ENCODE measurements at regions not wholly inside any gene's neighbourhood (a gene's known extent, or its start where the extent isn't known, plus 50 kb on each side); places are given as distances from the start of the nearest gene placed in this dataset.
A peak's percentile ranks its signal among the peaks of the same experiment; 100 is the strongest.
"Not testable (repeated sequence)": the region's sequence is repeated elsewhere in the genome, so short reads cannot be mapped to it uniquely, and the experiment has no call there.

DNA sequence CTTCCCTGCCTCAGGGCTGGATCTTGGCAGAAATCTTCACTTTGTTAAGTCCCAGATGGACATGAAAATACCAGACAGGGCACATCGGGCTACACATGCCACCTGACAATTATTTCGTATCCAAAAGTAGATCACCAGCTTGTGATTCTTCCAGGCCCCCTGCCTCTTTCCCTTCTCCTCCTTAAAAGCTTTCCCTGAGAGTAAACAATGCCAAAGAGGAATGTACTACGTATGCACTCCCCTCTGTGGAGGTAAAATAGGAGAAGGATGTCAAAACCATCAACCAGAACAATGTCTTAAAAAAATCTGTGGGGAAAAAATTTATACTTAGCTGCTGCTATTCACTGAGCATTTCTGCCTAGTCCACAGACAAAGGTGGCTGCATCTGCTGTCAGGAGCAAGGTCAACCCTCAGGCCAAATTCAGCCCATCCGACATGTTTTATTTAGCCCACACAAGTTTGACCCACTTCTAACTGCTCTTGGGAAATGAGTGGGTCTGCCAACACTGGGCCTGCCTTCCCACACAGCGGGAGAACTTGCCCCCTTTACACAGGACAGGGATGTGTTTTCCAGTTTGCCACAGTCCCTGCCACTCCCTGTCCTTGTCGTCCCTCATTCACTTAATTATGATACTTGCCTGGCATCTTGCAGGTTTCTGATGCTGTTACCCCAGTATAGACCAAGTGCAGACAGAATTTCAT is 165.8 kb upstream of the NBPF9 start:
- DNase-seq (ENCODE audit: low read depth); H3K4me3 ChIP-seq (ENCODE audit: low read depth, low read length): not testable (repeated sequence)

DNA sequence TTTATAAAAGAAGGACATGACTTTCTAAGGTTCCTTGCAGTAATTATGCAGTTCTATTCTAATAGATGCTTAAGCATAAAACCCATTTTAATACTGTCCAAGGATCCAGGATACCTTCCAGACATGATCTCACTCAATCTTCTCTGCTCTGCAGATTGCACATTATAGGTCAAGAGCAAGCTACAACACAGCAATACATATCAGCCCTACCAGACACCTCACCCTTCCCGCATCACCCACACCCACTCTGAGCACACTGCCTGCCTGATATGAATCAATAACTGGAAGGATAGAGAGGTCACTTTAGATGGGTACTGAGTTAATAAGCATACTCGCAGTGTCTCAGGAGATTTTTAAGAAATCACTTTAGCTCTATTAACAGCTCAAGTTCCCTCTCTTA is 166.5 kb upstream of the NBPF9 start:
- DNase-seq (ENCODE audit: low read depth) = not testable (repeated sequence)

DNA sequence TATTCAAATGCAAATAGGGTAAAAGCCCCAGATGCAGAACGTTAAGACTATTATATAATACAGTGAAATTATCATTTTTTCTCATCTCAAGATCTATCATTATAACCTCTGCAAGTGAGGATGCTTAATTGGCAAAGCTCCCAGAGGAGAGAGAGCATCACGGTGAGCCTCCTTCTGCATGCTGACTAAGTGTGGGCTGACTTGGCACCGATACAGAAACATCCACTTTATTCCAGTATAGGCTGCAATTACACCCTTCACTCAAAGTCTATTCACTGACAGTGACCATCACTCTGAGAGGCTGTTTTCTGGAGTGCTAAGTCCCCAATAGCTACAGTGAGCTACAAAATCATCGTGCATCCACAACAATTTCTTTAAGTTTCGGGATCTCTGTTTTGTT is 171.1 kb upstream of the NBPF9 start:
- H3K4me3 ChIP-seq (ENCODE audit: low read depth, low read length); DNase-seq (ENCODE audit: low read depth): not testable (repeated sequence)

More for the DNA sequence above, 166.5 kb upstream of the NBPF9 start:
- not testable (repeated sequence) for H3K4me3 ChIP-seq (ENCODE audit: low read depth, low read length)

GRCh38 chr1:149275802-149276201 is 172.5 kb upstream of the NBPF9 start:
- not testable (repeated sequence) for DNase-seq (ENCODE audit: low read depth); H3K4me3 ChIP-seq (ENCODE audit: low read depth, low read length)

- not testable (repeated sequence) for H3K4me3 ChIP-seq (ENCODE audit: low read depth, low read length); DNase-seq (ENCODE audit: low read depth)
Measured at GRCh38 chr1:149276496-149276895, 173.1 kb upstream of the NBPF9 start.

DNA sequence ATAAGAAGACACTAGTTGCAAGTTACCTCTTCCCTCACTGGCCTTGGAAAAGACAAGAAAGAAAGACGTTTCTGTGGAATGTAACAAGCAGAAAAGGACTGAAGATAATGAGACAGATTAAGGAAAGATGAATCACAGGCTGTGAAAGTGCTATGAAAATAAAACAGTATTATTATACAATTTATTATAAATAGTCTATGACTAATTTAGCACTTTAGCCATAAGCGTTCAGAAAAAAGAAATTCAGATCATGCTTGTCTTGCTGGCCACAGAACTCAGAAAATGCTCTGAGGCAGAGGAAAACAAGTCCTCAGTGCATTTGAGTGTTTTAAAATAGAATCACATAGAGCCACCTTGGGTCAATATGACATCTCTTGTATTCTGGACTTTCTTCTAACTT is 174.8 kb upstream of the NBPF9 start:
- DNase-seq (ENCODE audit: low read depth) = not testable (repeated sequence)

GRCh38 chr1:149279015-149279414 is 175.7 kb upstream of the NBPF9 start:
- DNase-seq (ENCODE audit: low read depth); H3K4me3 ChIP-seq (ENCODE audit: low read depth, low read length): not testable (repeated sequence)

More for the DNA sequence above, 174.8 kb upstream of the NBPF9 start:
- H3K4me3 ChIP-seq (ENCODE audit: low read depth, low read length) = not testable (repeated sequence)

GRCh38 chr1:149279512-149279911 is 176.2 kb upstream of the NBPF9 start:
- not testable (repeated sequence) for DNase-seq (ENCODE audit: low read depth); H3K4me3 ChIP-seq (ENCODE audit: low read depth, low read length)

DNA sequence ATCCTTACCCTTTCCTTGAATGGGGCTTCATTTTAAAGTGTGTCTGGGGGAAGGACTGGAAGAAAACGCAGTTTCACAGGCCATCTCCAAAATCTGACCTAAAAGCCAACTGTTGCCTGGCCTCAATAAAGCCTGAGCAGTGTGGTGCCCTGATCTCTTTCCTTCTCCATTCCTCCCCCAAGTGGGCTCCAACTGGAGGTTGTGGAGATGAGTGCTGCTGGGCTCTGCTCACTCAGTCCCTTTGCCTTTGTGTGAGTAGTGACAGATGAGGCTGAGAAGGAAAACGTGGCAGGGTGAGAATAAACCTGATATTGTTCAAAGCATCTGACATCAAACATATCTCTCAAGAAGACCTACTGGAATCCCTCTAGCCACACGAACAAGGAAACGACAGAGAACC is 181.4 kb upstream of the NBPF9 start:
- not testable (repeated sequence) for H3K4me3 ChIP-seq (ENCODE audit: low read depth, low read length); DNase-seq (ENCODE audit: low read depth)

DNA sequence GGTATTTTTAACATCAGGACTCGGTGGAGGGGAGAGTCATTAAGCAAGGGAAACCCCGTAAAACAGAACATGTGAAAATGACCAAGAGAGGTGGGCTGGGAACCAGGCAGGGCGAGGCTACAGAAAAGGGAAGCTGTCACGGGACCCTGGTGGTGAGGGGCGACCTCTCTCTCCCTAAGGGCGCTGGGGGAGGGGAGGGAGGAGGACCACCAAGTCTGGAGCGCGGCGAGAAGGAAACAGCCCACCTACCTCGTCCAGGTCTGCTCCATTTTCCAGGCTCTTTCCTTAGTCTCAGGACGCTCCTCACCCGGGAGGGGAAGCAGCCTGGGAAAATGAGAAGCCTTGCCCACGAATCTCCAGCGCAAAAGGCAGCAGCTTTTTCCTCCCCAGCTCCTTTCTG is 181.9 kb upstream of the NBPF9 start:
- not testable (repeated sequence) for H3K4me3 ChIP-seq (ENCODE audit: low read depth, low read length); DNase-seq (ENCODE audit: low read depth)

DNA sequence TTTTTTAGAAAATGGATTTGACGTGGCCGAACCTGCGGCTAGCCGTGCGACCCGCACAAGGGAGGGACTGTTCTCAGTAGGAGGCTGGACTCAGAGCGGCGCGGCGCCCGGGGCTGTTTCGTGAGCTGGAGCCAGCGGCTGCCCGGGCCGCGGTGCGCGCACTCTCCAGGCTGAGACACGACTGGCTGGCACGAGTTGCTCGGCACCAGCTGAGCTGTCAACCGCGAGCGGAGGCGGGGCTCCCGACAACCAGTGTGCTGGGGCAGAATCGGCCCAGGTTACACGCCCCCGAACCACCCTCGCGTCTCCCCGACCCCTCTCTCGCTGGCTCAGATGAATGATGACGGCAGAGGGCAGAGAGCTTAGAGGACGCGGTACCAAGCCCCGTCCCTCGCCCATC is 182.3 kb upstream of the NBPF9 start:
- DNase-seq (ENCODE audit: low read depth) = not testable (repeated sequence)
- peak overlapping the region; percentile 19 for H3K4me3 ChIP-seq (ENCODE audit: low read depth, low read length)

GRCh38 chr1:149288580-149288979 is 185.2 kb upstream of the NBPF9 start:
- not testable (repeated sequence) for DNase-seq (ENCODE audit: low read depth)

DNA sequence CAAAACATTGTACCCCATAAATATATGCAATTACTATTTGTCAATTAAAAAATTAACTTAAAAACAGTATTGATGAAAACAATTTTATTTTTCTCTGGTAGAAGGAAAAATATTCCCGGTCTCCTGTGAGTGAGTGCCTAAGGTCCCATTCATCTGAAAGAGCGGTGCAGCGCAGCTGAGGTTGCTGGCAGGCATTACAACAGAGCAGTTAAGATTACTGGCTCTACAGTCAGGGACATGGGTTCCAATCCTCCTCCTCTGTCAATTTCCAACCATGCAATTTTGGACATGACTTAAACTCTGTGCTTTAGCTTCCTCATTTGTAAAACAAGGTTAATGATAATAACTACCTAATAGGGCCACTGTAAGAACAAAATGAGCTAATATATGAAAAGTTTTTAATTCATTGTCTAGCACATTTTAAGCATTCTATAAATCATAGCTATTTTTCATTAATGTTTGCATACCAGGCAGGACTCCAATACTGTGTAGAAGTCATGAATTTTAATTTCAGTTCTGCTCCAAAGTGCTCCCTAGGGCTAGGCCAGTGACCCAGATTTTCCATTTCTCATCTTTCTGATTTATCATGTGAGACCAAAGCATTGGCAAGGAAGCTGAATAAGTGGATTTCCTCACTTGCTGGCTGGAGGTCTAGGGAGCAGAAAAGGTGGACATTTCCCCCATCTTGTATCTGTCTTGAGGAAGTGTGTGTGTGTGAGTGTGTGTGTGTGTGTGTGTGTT is 174.2 kb upstream of the NBPF19 start:
- not testable (repeated sequence) for DNase-seq (ENCODE audit: low read depth)

More at GRCh38 chr1:149288580-149288979, 185.2 kb upstream of the NBPF9 start:
- not testable (repeated sequence) for H3K4me3 ChIP-seq (ENCODE audit: low read depth, low read length)

DNA sequence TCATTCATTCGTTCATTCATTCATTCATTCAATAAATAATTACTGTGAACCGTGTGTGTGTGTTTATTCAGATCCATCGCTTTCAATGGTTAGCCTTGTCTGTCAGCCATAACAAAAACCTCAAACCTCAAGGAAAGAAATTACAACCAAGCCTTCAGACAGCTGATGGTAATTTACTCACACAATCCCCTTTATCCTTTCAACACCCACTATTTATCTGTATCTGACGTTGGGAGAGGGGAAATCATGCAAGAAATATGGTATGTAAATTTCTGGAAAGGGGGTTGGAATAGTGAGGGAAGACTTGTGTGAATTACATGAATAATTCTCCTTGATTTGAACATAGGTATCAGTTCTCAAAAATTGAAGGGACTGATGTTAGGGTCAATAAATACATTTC is 173.6 kb upstream of the NBPF19 start:
- not testable (repeated sequence) for H3K4me3 ChIP-seq (ENCODE audit: low read depth, low read length); DNase-seq (ENCODE audit: low read depth)

More for the DNA sequence above, 174.2 kb upstream of the NBPF19 start:
- H3K4me3 ChIP-seq (ENCODE audit: low read depth, low read length) = not testable (repeated sequence)

DNA sequence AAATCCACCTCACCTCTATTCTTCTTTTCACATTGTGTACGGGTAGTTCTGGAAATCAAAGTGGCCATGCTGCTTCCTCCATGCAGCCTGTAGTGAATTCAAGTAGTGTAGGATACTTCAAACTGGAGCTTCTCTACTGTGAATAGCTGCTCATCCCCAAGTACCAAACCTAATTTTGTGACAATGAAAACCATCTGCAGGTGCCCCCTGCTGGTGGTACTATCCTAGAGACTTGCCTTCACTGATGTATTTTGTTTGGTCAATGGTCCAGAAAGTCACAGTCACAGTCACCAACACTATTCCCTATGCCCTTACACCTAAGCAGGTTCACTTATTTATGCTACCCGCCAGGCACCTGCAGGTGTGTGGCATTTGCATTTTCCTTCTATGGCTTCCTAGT is 170.0 kb upstream of the NBPF19 start:
- not testable (repeated sequence) for DNase-seq (ENCODE audit: low read depth); H3K4me3 ChIP-seq (ENCODE audit: low read depth, low read length)

DNA sequence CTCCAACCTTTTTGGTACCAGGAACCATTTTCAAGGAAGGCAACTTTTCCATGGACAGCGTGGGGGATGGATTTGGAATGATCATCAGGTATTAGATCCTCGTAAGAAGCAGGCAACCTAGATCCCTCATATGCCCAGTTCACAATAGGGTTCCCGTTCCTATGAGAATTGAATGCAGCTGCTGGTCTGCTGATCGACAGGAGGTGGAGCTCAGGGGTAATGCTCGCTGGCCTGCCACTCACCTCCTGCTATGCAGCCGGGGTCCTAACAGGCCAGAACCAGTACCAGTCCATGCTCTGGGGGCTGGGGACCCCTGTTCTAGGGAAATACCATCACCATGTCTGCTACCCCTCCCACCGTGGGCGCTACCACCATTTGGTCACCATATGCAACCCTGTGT is 167.2 kb upstream of the NBPF19 start:
- not testable (repeated sequence) for DNase-seq (ENCODE audit: low read depth); H3K4me3 ChIP-seq (ENCODE audit: low read depth, low read length)

DNA sequence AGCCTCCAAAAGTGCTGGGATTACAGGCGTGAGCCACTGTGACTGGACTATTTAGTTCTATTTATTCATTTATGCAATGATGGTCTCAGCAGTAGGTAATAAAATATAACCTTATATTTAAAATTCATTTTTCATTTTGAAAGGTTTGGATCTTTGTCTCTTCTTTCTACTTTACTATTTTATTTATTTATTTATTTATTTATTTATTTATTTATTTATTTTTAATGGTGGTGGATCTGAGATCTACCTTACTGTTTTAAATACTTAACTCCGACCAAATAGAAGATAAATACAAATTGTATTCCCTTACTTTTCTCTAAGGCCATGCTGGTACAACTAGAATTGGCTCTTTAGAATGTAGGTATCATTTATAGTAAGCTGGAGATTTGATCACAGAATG is 159.9 kb upstream of the NBPF19 start:
- not testable (repeated sequence) for DNase-seq (ENCODE audit: low read depth); H3K4me3 ChIP-seq (ENCODE audit: low read depth, low read length)

- DNase-seq (ENCODE audit: low read depth); H3K4me3 ChIP-seq (ENCODE audit: low read depth, low read length): not testable (repeated sequence)
Measured at GRCh38 chr1:149320971-149321731, 153.7 kb upstream of the NBPF19 start.

- not testable (repeated sequence) for DNase-seq (ENCODE audit: low read depth); H3K4me3 ChIP-seq (ENCODE audit: low read depth, low read length)
Measured at GRCh38 chr1:149321732-149322016, 153.2 kb upstream of the NBPF19 start.

GRCh38 chr1:149330081-149330335 is 144.8 kb upstream of the NBPF19 start:
- not testable (repeated sequence) for DNase-seq (ENCODE audit: low read depth); H3K4me3 ChIP-seq (ENCODE audit: low read depth, low read length)
